ENCODE measurements at regions not wholly inside any gene's neighbourhood (a gene's known extent, or its start where the extent isn't known, plus 50 kb on each side); places are given as distances from the start of the nearest gene placed in this dataset.

DNA sequence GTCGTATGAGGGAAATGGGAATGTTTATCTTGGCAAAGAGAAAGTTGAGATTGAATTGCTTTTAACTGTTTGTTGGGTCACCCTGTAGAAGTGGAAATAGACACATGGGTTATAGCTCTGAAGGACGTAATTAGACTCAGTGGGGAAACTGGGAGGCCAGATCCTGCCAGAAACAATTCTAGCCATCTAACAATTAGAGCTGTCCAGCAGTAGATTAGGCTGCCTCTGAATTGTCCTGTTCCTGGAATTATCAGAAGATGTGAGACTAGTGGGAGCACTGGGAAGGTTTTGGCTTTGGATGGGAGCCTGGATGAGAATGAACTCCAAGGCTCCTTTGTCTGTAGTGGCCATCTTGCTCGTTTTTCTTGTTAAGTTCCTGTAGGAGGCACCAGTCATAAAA is 61.9 kb upstream of the IGFBP7 start:
- ATAC-seq: no peak
- DNase-seq: no peak
- H3K4me1 ChIP-seq (ENCODE audit: low read depth): no peaks in the 10 kb centered on the region
- intact Hi-C loops (cut with DNase I, micrococcal nuclease): no loop called here
- TF ChIP-seq, protein P1, sequence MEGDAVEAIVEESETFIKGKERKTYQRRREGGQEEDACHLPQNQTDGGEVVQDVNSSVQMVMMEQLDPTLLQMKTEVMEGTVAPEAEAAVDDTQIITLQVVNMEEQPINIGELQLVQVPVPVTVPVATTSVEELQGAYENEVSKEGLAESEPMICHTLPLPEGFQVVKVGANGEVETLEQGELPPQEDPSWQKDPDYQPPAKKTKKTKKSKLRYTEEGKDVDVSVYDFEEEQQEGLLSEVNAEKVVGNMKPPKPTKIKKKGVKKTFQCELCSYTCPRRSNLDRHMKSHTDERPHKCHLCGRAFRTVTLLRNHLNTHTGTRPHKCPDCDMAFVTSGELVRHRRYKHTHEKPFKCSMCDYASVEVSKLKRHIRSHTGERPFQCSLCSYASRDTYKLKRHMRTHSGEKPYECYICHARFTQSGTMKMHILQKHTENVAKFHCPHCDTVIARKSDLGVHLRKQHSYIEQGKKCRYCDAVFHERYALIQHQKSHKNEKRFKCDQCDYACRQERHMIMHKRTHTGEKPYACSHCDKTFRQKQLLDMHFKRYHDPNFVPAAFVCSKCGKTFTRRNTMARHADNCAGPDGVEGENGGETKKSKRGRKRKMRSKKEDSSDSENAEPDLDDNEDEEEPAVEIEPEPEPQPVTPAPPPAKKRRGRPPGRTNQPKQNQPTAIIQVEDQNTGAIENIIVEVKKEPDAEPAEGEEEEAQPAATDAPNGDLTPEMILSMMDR (IDR thresholded peaks at IDR 0.05): no peak
- H3K9me3 ChIP-seq: no peaks in the 10 kb centered on the region
- no peak overlapping the region for H3K4me3 ChIP-seq
- no peaks in the 10 kb centered on the region for H3K36me3 ChIP-seq (ENCODE audit: low read depth)

DNA sequence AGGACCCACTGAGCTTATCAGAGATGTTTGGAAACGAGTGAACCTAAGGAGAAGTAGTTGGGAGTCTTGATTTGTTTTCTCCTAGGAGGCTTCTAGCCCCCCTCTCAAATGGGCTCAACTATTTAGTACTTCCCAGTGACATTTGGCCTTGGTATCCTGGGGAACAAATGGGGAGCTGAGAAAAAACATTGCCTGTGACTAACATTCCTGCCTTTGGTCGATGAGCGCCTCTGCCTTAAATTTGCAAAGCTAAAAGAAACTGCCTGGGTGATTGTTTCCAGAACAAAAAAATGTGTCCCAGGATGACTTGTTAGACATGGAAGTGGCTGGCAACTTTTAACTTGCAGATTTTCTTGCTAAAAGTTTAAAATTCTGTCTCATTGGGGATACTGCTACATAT is 58.8 kb upstream of the IGFBP7 start:
- no peak for DNase-seq

DNA sequence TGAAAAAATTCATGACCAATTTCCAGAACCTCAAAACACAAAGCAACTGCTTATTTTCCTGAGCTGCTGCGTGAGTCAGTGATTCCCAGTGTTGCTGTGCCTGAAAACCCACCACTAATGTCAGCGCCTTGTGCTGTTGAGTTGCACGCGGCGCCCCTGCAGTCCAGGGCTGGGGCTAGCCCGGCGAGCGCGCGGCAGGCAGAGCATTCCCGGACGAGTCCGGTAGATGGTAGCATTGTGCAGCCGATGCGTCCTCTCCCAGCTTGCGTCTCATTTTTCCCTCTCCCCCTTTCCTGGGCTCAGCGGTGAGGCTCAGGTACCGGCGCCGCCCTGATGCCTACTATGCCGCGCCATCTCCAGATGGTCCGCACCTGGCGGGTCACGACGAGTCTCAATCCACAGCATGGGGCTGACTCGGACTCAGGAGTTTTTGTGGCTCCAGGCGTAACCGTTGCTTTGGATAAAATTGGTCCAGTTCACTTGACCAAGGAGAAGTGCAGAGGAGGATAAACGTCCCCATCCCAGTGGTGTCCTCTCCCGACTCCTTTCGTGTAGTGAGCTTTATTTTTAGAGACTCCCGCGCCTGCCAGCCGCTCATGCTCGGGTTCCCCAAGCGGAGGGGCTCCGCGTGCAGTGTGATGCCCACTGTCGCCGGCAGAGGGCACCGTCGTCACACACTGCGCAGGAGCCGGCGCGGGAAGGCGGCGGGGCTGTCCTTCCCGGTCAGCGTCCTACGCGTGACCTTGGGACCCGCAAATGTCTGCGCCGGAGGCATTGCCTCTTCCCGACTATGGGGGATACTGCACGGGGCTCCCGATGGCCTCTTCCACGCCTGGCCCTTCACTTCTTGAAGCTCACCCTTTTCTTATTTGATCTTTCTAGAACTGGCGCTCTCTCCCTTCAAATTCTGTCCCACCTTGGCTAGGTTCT is 53.6 kb upstream of the IGFBP7 start:
- TF ChIP-seq, protein P1 (IDR thresholded peaks at IDR 0.05): peak; percentile 73
- Histone ChIP-seq H3K4me3 (no peak overlapping the region), H3K4me1 (ENCODE audit: low read depth) (no peaks in the 10 kb centered on the region), H3K36me3 (ENCODE audit: low read depth) (no peaks in the 10 kb centered on the region), H3K9me3 (no peaks in the 10 kb centered on the region)
- DNase-seq: peak; percentile 76 to 87 (median 85)
- intact Hi-C loops (cut with DNase I, micrococcal nuclease): loop anchor here (5.0 to 10.0 kb wide), 2 partner anchors 126 to 261 kb away; no protein-coding TSS in a partner anchor
- peak; percentile 98 for ATAC-seq

More for the DNA sequence above, 58.8 kb upstream of the IGFBP7 start:
- intact Hi-C loops (cut with DNase I, micrococcal nuclease): loop anchor here in 1 of 2 donors (10.0 kb wide), 1 partner anchor 256 kb away; no protein-coding TSS in a partner anchor
- Histone ChIP-seq H3K36me3 (ENCODE audit: low read depth) (no peaks in the 10 kb centered on the region), H3K4me1 (ENCODE audit: low read depth) (no peaks in the 10 kb centered on the region), H3K9me3 (no peaks in the 10 kb centered on the region), H3K4me3 (no peak overlapping the region)
- TF ChIP-seq, protein P1 (IDR thresholded peaks at IDR 0.05): no peak
- no peak for ATAC-seq

DNA sequence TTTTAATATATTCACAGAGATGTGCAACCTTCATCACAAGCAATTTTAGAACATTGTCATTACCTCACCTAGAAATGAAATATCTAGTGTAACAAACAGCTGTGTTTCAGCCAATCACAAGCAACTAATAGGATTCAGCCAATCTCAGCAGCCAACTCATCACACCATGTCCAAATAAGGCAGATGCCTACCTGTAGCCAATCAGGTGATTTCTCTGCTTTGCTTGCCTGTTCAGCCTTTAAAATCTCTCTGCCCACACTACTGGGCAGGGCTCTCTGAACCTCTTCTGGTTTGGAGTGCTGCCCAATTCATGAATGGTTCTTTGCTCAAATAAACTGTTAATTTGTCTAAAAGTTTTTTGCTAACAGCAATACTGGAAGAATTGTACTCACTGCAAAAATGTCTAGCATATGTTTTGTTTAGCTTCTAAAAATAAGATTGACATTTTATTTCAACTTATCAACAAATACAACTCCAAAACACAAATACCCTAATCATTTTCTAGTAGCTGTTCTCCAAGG is 52.4 kb upstream of the IGFBP7 start:
- H3K4me3 ChIP-seq: no peak overlapping the region
- TF ChIP-seq, protein P1 (IDR thresholded peaks at IDR 0.05): no peak
- H3K9me3 ChIP-seq: no peaks in the 10 kb centered on the region
- ATAC-seq (no peak), DNase-seq (no peak)
- H3K36me3 ChIP-seq (ENCODE audit: low read depth): no peaks in the 10 kb centered on the region
- H3K4me1 ChIP-seq (ENCODE audit: low read depth): no peaks in the 10 kb centered on the region
- intact Hi-C loops (cut with DNase I, micrococcal nuclease): loop anchor here (5.0 to 10.0 kb wide), 2 partner anchors 125 to 262 kb away; no protein-coding TSS in a partner anchor

Data from mucosa of descending colon (tissue), 3 donors.